Coronary artery (tissue), 2 donors: ENCODE measurements at regions not wholly inside any gene's neighbourhood (a gene's known extent, or its start where the extent isn't known, plus 50 kb on each side); places are given as distances from the start of the nearest gene placed in this dataset.

Experiments
- DNase-seq: peaks from one replicate; pipeline ENCODE4 v3.0.0-alpha.2; 2017; ENCODE audit warnings: low spot score
- H3K27ac ChIP-seq, 2 donors: fragments of 200-600 bp; sonication (generic); one replicate each; pipeline ENCODE4 v1.5.1; 2016 to 2019
- H3K4me3 ChIP-seq: fragments of 200-600 bp; sonication (generic); 2 replicates; pipeline ENCODE4 v1.5.1; 2016; ENCODE audit warnings: mild to moderate bottlenecking, moderate library complexity
- TF ChIP-seq, protein P1 (sequence below): fragments of 200-600 bp; sonication (generic); IDR thresholded peaks from one replicate; pipeline ENCODE4 v1.5.1; 2019; ENCODE audit warnings: antibody characterized with exemption

DNA sequence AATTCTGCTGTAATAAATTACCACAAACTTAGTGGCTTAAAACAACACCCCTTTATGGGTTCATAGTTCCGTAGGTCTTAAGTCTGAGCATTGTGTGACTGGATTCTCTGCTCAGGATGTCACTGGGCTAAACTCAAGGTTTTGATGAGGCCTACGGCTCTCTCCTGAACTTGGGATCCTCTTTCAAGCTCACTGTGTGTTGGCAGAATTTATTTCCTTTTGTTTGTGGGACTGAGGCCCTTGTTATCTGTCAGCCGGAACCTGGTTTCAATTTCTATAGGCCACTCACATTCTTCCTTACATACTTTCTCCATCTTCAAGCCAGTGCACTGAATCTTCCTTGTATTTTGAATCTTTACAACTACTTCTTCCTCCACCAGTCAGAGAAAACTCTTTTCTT is 290.2 kb downstream of the AKAIN1 start:
- H3K27ac ChIP-seq, result no peak overlapping the region
- TF ChIP-seq, protein P1, sequence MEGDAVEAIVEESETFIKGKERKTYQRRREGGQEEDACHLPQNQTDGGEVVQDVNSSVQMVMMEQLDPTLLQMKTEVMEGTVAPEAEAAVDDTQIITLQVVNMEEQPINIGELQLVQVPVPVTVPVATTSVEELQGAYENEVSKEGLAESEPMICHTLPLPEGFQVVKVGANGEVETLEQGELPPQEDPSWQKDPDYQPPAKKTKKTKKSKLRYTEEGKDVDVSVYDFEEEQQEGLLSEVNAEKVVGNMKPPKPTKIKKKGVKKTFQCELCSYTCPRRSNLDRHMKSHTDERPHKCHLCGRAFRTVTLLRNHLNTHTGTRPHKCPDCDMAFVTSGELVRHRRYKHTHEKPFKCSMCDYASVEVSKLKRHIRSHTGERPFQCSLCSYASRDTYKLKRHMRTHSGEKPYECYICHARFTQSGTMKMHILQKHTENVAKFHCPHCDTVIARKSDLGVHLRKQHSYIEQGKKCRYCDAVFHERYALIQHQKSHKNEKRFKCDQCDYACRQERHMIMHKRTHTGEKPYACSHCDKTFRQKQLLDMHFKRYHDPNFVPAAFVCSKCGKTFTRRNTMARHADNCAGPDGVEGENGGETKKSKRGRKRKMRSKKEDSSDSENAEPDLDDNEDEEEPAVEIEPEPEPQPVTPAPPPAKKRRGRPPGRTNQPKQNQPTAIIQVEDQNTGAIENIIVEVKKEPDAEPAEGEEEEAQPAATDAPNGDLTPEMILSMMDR, result no peak

DNA sequence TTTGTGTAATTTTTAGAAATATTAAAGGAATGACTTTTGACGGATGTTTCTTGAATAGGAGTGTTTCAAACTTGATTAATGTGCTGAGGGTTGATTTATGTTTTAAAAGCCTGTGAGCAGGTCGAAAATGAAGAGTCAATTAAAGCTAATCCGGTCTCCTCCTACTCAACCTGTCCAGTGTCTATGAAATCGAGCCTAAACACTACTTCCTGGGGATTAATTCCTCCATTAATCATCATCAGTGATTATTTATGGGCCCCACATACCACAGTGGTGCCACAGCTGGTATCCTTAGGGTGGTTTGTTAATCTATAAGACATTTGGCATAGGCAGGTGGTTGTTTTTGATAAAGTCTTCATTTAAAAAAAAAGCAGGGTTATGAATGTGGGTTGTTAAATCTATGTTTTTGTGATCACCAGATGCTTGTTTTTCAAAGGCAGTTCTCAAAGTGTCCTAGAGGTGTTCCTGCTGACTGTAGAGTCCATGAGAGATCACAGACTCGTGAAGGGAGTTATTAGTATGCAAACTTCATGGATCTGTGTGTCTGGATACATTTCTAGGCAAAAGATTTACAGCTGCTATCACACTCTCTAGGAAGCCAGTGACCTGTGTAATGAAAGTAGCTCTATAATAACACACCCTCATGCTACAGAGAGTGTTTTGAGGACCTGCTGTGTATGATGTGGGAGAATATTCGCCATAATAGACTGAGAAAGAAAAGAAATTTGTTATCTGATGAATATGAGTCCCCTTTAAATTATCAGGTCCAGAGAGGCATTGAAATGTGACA is 308.6 kb downstream of the AKAIN1 start:
- H3K27ac ChIP-seq, result no peak overlapping the region
- TF ChIP-seq, protein P1, result no peak
- DNase-seq, result no peak
- no peak overlapping the region for H3K4me3 ChIP-seq

More for the DNA sequence above, 290.2 kb downstream of the AKAIN1 start:
- no peak overlapping the region for H3K4me3 ChIP-seq
- DNase-seq, result no peak

DNA sequence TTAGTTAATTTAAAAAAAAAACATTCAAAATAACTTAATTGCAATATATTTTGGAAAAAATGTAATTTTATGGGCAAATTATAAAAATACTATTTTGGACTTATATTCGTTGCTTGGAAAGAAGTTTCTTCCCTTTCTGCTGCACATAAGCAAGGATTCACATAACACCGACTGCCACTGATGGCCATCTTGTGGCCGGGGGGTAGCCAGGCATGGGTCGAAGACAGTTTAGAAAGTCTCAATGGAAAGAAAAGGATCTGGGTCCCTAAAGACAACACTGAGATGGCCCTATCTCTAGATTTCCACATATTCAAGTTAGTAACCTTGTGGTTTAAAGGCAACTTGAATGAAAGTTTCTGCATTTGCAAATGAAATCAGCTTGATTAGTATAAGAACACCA is 318.6 kb downstream of the AKAIN1 start:
- no peak for DNase-seq
- no peak overlapping the region for H3K27ac ChIP-seq
- TF ChIP-seq, protein P1, result no peak
- H3K4me3 ChIP-seq, result no peak overlapping the region

DNA sequence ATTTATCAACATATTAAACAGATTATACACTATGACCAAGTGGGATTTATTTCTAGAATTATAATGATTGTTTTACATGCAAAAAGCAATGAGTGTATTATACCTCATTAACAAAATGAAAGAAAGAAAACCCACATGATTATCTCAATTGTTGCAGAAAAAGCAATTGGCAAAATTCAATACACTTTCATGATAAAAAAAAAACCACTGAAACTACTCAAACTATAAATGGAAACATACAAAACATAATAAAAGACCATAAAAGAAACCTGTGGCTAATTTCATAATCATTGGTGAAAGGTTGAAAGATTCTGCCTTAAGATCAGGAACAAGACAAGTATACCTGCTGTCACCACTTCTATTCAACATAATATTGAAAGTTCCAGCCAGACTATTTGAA is 325.9 kb downstream of the AKAIN1 start:
- H3K4me3 ChIP-seq, result no peak overlapping the region
- H3K27ac ChIP-seq, result no peak overlapping the region
- no peak for DNase-seq
- TF ChIP-seq, protein P1, result no peak

DNA sequence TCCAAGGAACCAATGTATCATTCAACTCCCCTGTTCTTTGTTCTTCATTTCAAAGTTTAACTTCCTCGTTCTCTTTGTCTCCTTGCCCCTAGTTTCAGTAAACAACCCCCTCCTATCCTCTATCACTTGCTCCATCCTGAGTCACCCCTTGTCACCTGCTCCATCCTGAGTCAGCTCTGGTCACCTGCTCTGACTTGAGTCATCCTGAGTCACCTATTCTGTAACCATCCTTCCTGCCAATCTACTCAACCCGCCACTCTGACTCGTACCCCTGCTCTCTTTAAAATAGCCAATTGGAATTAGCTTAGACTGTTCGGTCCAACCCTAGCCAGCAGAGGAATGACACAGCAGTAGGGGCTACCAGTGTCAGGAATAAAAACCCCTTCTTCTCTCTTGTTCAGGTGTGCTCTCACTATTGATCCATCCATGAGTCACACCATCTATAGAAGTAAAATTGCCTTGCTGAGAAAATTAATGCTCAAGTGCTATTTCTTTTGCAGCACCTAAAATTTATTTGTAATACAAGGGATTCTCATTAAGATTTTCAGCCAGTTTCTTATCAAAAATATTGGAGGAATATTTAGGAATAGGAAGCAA is 326.8 kb downstream of the AKAIN1 start:
- no peak for DNase-seq
- Histone ChIP-seq H3K27ac (no peak overlapping the region), H3K4me3 (no peak overlapping the region)
- TF ChIP-seq, protein P1, result no peak

DNA sequence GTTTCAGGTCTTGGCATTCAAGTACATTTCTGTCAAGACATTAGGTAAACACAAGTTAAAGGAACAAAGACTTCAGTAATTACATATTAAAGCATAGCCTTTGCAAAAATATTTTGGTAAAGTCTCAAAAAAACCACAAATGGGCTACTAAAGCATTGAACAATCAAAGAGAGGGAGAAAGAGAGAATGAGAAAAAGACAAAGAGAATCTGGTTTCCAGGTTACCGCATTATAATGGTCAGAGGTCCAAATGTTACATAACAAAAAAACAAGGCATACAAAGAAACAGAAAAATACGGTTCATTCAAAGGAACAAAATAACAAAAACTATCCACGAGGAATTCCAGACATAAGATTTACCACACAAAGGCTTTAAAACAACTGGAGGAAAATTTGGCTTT is 327.9 kb downstream of the AKAIN1 start:
- no peak for DNase-seq
- TF ChIP-seq, protein P1, result no peak
- Histone ChIP-seq H3K27ac (no peak overlapping the region), H3K4me3 (no peak overlapping the region)
